ENCODE measurements at regions not wholly inside any gene's neighbourhood (a gene's known extent, or its start where the extent isn't known, plus 50 kb on each side); places are given as distances from the start of the nearest gene placed in this dataset.

DNA sequence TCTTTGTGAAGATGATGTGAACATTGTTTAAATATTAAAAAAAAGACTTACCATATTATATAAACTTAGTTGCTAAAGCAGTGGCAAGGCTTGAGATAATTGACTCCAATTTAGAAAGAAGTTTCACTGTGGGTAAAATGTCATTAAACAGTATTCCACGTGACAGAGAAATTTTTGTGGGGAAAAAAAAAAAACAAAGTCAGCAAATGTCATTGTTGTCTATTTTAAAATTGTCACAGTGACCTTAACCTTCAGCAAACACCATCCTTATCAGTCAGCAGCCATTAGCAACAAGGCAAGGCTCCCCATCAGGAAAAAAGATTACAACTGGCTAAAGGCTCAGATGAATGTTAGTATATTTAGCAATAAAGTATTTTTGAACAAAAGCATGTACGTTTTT is 99.3 kb upstream of the CDH18 start:
- no peaks in the 10 kb centered on the region for H3K9me3 ChIP-seq (ENCODE audit: insufficient read depth, low read depth, low read length)
- Mint-ChIP-seq H3K4me3 (ENCODE audit: unreplicated experiment) (no peak overlapping the region), H3K4me1 (ENCODE audit: low read depth, unreplicated experiment) (no peaks in the 10 kb centered on the region), H3K27ac (ENCODE audit: unreplicated experiment) (no peak overlapping the region), H3K27me3 (ENCODE audit: low read depth, unreplicated experiment) (no peaks in the 10 kb centered on the region), H3K9me3 (ENCODE audit: unreplicated experiment) (peaks cover 6% of the 10 kb centered on the region), H3K36me3 (ENCODE audit: low read depth, unreplicated experiment) (no peaks in the 10 kb centered on the region)
- TF ChIP-seq, protein P1, sequence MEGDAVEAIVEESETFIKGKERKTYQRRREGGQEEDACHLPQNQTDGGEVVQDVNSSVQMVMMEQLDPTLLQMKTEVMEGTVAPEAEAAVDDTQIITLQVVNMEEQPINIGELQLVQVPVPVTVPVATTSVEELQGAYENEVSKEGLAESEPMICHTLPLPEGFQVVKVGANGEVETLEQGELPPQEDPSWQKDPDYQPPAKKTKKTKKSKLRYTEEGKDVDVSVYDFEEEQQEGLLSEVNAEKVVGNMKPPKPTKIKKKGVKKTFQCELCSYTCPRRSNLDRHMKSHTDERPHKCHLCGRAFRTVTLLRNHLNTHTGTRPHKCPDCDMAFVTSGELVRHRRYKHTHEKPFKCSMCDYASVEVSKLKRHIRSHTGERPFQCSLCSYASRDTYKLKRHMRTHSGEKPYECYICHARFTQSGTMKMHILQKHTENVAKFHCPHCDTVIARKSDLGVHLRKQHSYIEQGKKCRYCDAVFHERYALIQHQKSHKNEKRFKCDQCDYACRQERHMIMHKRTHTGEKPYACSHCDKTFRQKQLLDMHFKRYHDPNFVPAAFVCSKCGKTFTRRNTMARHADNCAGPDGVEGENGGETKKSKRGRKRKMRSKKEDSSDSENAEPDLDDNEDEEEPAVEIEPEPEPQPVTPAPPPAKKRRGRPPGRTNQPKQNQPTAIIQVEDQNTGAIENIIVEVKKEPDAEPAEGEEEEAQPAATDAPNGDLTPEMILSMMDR (IDR thresholded peaks at IDR 0.05; ENCODE audit: insufficient read depth, low read depth, low read length): no peak
- TF ChIP-seq EZH2 (IDR thresholded peaks at IDR 0.05; ENCODE audit: insufficient read depth, low read length): no peak
- H3K9ac ChIP-seq (ENCODE audit: low read length): no peak overlapping the region
- no peak overlapping the region for H3K4me2 ChIP-seq (ENCODE audit: low read length)
- no peaks in the 10 kb centered on the region for H3K79me2 ChIP-seq (ENCODE audit: insufficient read depth, low read length)
- no peak overlapping the region for H3K4me3 ChIP-seq (ENCODE audit: insufficient read depth, low read depth, low read length)
- H3K4me1 ChIP-seq (ENCODE audit: insufficient read depth, low read length): no peaks in the 10 kb centered on the region
- H4K20me1 ChIP-seq (ENCODE audit: insufficient read depth, low read length): no peaks in the 10 kb centered on the region
- H3K27me3 ChIP-seq (ENCODE audit: insufficient read depth, low read length): no peaks in the 10 kb centered on the region
- no peak for DNase-seq (ENCODE audit: low read depth)
- no peak overlapping the region for H3K27ac ChIP-seq (ENCODE audit: low read depth, low read length)
- FAIRE-seq: no peak
- no peak overlapping the region for H2AFZ ChIP-seq (ENCODE audit: low read depth, low read length)
- no peaks in the 10 kb centered on the region for H3K36me3 ChIP-seq (ENCODE audit: insufficient read depth, low read length)

GRCh38 chr5:20077186-20077585 is 89.2 kb upstream of the CDH18 start:
- H3K27ac ChIP-seq (ENCODE audit: low read depth, low read length): no peak overlapping the region
- DNase-seq (ENCODE audit: low read depth) (no peak), FAIRE-seq (no peak)
- no peaks in the 10 kb centered on the region for H3K27me3 Mint-ChIP-seq (ENCODE audit: low read depth, unreplicated experiment)
- no peaks in the 10 kb centered on the region for H3K36me3 Mint-ChIP-seq (ENCODE audit: low read depth, unreplicated experiment)
- H4K20me1 ChIP-seq (ENCODE audit: insufficient read depth, low read length): no peaks in the 10 kb centered on the region
- TF ChIP-seq EZH2 (IDR thresholded peaks at IDR 0.05; ENCODE audit: insufficient read depth, low read length): no peak
- TF ChIP-seq, protein P1 (IDR thresholded peaks at IDR 0.05; ENCODE audit: insufficient read depth, low read depth, low read length): no peak
- H3K36me3 ChIP-seq (ENCODE audit: insufficient read depth, low read length): no peaks in the 10 kb centered on the region
- H3K27me3 ChIP-seq (ENCODE audit: insufficient read depth, low read length): no peaks in the 10 kb centered on the region
- H3K4me3 ChIP-seq (ENCODE audit: insufficient read depth, low read depth, low read length): no peak overlapping the region
- no peaks in the 10 kb centered on the region for H3K4me1 ChIP-seq (ENCODE audit: insufficient read depth, low read length)
- H3K9me3 ChIP-seq (ENCODE audit: insufficient read depth, low read depth, low read length): no peaks in the 10 kb centered on the region
- no peak overlapping the region for H3K9ac ChIP-seq (ENCODE audit: low read length)
- H2AFZ ChIP-seq (ENCODE audit: low read depth, low read length): no peak overlapping the region
- H3K4me2 ChIP-seq (ENCODE audit: low read length): no peak overlapping the region
- H3K4me1 Mint-ChIP-seq (ENCODE audit: low read depth, unreplicated experiment): no peaks in the 10 kb centered on the region
- H3K79me2 ChIP-seq (ENCODE audit: insufficient read depth, low read length): no peaks in the 10 kb centered on the region
- H3K9me3 Mint-ChIP-seq (ENCODE audit: unreplicated experiment): no peaks in the 10 kb centered on the region
- H3K4me3 Mint-ChIP-seq (ENCODE audit: unreplicated experiment): no peak overlapping the region
- H3K27ac Mint-ChIP-seq (ENCODE audit: unreplicated experiment): no peak overlapping the region

DNA sequence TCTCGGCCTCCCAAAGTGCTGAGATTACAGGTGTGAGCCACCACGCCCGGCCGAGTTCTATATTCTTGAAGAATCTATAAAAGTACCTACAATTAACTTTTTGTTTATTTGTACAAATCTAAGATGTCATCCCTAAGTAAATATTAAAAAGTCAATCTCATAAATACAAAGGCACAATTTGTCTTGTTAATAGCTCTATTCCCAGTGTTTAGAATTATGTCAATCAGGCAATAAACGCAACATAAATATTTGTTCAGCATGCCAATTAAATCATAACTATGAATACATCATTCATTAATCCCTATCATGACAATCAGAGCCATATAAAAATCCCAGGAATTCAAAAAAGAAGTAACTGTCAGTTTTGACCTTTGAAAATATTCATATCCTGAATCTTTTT is 68.9 kb upstream of the CDH18 start:
- Histone ChIP-seq H3K27me3 (ENCODE audit: insufficient read depth, low read length) (no peaks in the 10 kb centered on the region), H3K4me3 (ENCODE audit: insufficient read depth, low read depth, low read length) (no peak overlapping the region), H3K4me2 (ENCODE audit: low read length) (no peak overlapping the region), H3K79me2 (ENCODE audit: insufficient read depth, low read length) (no peaks in the 10 kb centered on the region), H4K20me1 (ENCODE audit: insufficient read depth, low read length) (no peaks in the 10 kb centered on the region), H3K9me3 (ENCODE audit: insufficient read depth, low read depth, low read length) (no peaks in the 10 kb centered on the region), H3K9ac (ENCODE audit: low read length) (no peak overlapping the region), H3K4me1 (ENCODE audit: insufficient read depth, low read length) (no peaks in the 10 kb centered on the region), H3K27ac (ENCODE audit: low read depth, low read length) (no peak overlapping the region), H2AFZ (ENCODE audit: low read depth, low read length) (no peak overlapping the region), H3K36me3 (ENCODE audit: insufficient read depth, low read length) (no peaks in the 10 kb centered on the region)
- DNase-seq (ENCODE audit: low read depth) (no peak), FAIRE-seq (no peak)
- no peaks in the 10 kb centered on the region for H3K4me1 Mint-ChIP-seq (ENCODE audit: low read depth, unreplicated experiment)
- TF ChIP-seq EZH2 (IDR thresholded peaks at IDR 0.05; ENCODE audit: insufficient read depth, low read length): no peak
- TF ChIP-seq, protein P1 (IDR thresholded peaks at IDR 0.05; ENCODE audit: insufficient read depth, low read depth, low read length): no peak
- H3K27ac Mint-ChIP-seq (ENCODE audit: unreplicated experiment): no peak overlapping the region
- no peak overlapping the region for H3K4me3 Mint-ChIP-seq (ENCODE audit: unreplicated experiment)
- no peaks in the 10 kb centered on the region for H3K36me3 Mint-ChIP-seq (ENCODE audit: low read depth, unreplicated experiment)
- no peaks in the 10 kb centered on the region for H3K9me3 Mint-ChIP-seq (ENCODE audit: unreplicated experiment)
- H3K27me3 Mint-ChIP-seq (ENCODE audit: low read depth, unreplicated experiment): no peaks in the 10 kb centered on the region
